ENCODE measurements at regions not wholly inside any gene's neighbourhood (a gene's known extent, or its start where the extent isn't known, plus 50 kb on each side); places are given as distances from the start of the nearest gene placed in this dataset.

DNA sequence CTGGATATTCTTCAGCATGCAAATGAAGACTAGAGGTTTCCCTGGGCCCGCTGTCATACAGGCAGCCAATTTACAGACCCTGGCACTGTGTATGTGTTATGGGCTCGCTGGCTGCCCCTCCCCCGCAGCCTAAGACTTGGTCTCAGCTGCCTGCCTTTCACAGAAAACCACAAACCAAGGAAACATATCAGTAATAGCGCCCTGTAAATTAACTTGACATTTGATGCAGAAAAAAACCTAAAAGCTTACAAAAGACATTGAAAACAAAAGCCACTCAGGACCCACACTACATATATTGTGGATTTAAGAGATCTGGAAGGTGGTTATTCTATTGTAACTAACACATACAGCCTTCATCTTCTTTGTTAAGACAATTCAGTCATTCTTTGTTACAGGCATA lies 287.0 kb upstream of the TMEM161B start (continued):
- TF ChIP-seq CTCF (conservative IDR thresholded peaks at IDR 0.05; ENCODE audit: low read depth in 2 of 2) (no peak), EZH2 (IDR thresholded peaks at IDR 0.05; ENCODE audit: low read depth, unreplicated experiment) (no peak), ZNF114 (CRISPR knock-in tag; IDR thresholded peaks at IDR 0.05) (no peak), POLR2AphosphoS5 (IDR thresholded peaks at IDR 0.05; ENCODE audit: low read depth) (no peak), REST (IDR thresholded peaks at IDR 0.05; ENCODE audit: unreplicated experiment) (no peak), JUNB (IDR thresholded peaks at IDR 0.05; ENCODE audit: unreplicated experiment) (no peak)
- TF ChIP-seq, protein P1, sequence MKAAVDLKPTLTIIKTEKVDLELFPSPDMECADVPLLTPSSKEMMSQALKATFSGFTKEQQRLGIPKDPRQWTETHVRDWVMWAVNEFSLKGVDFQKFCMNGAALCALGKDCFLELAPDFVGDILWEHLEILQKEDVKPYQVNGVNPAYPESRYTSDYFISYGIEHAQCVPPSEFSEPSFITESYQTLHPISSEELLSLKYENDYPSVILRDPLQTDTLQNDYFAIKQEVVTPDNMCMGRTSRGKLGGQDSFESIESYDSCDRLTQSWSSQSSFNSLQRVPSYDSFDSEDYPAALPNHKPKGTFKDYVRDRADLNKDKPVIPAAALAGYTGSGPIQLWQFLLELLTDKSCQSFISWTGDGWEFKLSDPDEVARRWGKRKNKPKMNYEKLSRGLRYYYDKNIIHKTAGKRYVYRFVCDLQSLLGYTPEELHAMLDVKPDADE (IDR thresholded peaks at IDR 0.05) = no peak

GRCh38 chr5:88553986-88554385 lies 285.3 kb upstream of the TMEM161B start:
- no peak for DNase-seq (ENCODE audit: low spot score)
- Histone ChIP-seq H3K79me2 (replicated peaks; ENCODE audit: insufficient read depth) (no peaks in the 10 kb centered on the region), H3K27ac (ENCODE audit: low read depth) (no peak overlapping the region), H3K9me2 (ENCODE audit: insufficient read depth) (no peaks in the 10 kb centered on the region), H3F3A (replicated peaks; ENCODE audit: low read depth) (no peaks in the 10 kb centered on the region), H3K36me3 (ENCODE audit: insufficient read depth) (no peaks in the 10 kb centered on the region), H4K20me1 (replicated peaks; ENCODE audit: insufficient read depth) (no peaks in the 10 kb centered on the region), H2AFZ (no peak overlapping the region), H3K4me3 (no peak overlapping the region), H3K4me1 (ENCODE audit: insufficient read depth) (peaks cover 39% of the 10 kb centered on the region), H3K27me3 (ENCODE audit: insufficient read depth) (no peaks in the 10 kb centered on the region), H3K4me2 (no peak overlapping the region)
- no peaks in the 10 kb centered on the region for H3K27me3 Mint-ChIP-seq (ENCODE audit: insufficient read depth, low read depth, poor library complexity)
- H3K36me3 Mint-ChIP-seq (ENCODE audit: low read depth) = no peaks in the 10 kb centered on the region
- peaks cover 39% of the 10 kb centered on the region for H3K4me1 Mint-ChIP-seq
- no peak for ATAC-seq
- no peaks in the 10 kb centered on the region for H3K9me3 Mint-ChIP-seq
- TF ChIP-seq JUNB (IDR thresholded peaks at IDR 0.05; ENCODE audit: unreplicated experiment) = no peak
- no peak for TF ChIP-seq EZH2phosphoT487 (IDR thresholded peaks at IDR 0.05; ENCODE audit: unreplicated experiment)
- no peak for TF ChIP-seq STAT1 (IDR thresholded peaks at IDR 0.05; ENCODE audit: unreplicated experiment)
- TF ChIP-seq ZNF331 (CRISPR knock-in tag; IDR thresholded peaks at IDR 0.05; ENCODE audit: low read depth) = no peak
- TF ChIP-seq, protein P2, sequence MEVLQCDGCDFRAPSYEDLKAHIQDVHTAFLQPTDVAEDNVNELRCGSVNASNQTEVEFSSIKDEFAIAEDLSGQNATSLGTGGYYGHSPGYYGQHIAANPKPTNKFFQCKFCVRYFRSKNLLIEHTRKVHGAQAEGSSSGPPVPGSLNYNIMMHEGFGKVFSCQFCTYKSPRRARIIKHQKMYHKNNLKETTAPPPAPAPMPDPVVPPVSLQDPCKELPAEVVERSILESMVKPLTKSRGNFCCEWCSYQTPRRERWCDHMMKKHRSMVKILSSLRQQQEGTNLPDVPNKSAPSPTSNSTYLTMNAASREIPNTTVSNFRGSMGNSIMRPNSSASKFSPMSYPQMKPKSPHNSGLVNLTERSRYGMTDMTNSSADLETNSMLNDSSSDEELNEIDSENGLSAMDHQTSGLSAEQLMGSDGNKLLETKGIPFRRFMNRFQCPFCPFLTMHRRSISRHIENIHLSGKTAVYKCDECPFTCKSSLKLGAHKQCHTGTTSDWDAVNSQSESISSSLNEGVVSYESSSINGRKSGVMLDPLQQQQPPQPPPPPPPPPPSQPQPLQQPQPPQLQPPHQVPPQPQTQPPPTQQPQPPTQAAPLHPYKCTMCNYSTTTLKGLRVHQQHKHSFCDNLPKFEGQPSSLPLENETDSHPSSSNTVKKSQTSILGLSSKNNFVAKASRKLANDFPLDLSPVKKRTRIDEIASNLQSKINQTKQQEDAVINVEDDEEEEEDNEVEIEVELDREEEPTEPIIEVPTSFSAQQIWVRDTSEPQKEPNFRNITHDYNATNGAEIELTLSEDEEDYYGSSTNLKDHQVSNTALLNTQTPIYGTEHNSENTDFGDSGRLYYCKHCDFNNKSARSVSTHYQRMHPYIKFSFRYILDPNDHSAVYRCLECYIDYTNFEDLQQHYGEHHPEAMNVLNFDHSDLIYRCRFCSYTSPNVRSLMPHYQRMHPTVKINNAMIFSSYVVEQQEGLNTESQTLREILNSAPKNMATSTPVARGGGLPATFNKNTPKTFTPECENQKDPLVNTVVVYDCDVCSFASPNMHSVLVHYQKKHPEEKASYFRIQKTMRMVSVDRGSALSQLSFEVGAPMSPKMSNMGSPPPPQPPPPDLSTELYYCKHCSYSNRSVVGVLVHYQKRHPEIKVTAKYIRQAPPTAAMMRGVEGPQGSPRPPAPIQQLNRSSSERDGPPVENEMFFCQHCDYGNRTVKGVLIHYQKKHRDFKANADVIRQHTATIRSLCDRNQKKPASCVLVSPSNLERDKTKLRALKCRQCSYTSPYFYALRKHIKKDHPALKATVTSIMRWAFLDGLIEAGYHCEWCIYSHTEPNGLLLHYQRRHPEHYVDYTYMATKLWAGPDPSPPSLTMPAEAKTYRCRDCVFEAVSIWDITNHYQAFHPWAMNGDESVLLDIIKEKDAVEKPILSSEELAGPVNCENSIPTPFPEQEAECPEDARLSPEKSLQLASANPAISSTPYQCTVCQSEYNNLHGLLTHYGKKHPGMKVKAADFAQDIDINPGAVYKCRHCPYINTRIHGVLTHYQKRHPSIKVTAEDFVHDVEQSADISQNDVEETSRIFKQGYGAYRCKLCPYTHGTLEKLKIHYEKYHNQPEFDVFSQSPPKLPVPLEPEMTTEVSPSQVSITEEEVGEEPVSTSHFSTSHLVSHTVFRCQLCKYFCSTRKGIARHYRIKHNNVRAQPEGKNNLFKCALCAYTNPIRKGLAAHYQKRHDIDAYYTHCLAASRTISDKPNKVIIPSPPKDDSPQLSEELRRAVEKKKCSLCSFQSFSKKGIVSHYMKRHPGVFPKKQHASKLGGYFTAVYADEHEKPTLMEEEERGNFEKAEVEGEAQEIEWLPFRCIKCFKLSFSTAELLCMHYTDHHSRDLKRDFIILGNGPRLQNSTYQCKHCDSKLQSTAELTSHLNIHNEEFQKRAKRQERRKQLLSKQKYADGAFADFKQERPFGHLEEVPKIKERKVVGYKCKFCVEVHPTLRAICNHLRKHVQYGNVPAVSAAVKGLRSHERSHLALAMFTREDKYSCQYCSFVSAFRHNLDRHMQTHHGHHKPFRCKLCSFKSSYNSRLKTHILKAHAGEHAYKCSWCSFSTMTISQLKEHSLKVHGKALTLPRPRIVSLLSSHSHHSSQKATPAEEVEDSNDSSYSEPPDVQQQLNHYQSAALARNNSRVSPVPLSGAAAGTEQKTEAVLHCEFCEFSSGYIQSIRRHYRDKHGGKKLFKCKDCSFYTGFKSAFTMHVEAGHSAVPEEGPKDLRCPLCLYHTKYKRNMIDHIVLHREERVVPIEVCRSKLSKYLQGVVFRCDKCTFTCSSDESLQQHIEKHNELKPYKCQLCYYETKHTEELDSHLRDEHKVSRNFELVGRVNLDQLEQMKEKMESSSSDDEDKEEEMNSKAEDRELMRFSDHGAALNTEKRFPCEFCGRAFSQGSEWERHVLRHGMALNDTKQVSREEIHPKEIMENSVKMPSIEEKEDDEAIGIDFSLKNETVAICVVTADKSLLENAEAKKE (CRISPR knock-in tag; IDR thresholded peaks at IDR 0.05) = no peak
- no peak for TF ChIP-seq ZNF114 (CRISPR knock-in tag; IDR thresholded peaks at IDR 0.05)
- no peak for TF ChIP-seq CREB1 (CRISPR knock-in tag; IDR thresholded peaks at IDR 0.05; ENCODE audit: low read depth)
- TF ChIP-seq, protein P1 (IDR thresholded peaks at IDR 0.05) = no peak
- H3K4me3 Mint-ChIP-seq = no peak overlapping the region
- no peak overlapping the region for H3K27ac Mint-ChIP-seq

All from GM23338 (cell line).